ENCODE measurements at regions not wholly inside any gene's neighbourhood (a gene's known extent, or its start where the extent isn't known, plus 50 kb on each side); places are given as distances from the start of the nearest gene placed in this dataset.

GRCh38 chr2:226607379-226607778, 192.2 kb downstream of the IRS1 start (continued):
- TF ChIP-seq, protein P1, sequence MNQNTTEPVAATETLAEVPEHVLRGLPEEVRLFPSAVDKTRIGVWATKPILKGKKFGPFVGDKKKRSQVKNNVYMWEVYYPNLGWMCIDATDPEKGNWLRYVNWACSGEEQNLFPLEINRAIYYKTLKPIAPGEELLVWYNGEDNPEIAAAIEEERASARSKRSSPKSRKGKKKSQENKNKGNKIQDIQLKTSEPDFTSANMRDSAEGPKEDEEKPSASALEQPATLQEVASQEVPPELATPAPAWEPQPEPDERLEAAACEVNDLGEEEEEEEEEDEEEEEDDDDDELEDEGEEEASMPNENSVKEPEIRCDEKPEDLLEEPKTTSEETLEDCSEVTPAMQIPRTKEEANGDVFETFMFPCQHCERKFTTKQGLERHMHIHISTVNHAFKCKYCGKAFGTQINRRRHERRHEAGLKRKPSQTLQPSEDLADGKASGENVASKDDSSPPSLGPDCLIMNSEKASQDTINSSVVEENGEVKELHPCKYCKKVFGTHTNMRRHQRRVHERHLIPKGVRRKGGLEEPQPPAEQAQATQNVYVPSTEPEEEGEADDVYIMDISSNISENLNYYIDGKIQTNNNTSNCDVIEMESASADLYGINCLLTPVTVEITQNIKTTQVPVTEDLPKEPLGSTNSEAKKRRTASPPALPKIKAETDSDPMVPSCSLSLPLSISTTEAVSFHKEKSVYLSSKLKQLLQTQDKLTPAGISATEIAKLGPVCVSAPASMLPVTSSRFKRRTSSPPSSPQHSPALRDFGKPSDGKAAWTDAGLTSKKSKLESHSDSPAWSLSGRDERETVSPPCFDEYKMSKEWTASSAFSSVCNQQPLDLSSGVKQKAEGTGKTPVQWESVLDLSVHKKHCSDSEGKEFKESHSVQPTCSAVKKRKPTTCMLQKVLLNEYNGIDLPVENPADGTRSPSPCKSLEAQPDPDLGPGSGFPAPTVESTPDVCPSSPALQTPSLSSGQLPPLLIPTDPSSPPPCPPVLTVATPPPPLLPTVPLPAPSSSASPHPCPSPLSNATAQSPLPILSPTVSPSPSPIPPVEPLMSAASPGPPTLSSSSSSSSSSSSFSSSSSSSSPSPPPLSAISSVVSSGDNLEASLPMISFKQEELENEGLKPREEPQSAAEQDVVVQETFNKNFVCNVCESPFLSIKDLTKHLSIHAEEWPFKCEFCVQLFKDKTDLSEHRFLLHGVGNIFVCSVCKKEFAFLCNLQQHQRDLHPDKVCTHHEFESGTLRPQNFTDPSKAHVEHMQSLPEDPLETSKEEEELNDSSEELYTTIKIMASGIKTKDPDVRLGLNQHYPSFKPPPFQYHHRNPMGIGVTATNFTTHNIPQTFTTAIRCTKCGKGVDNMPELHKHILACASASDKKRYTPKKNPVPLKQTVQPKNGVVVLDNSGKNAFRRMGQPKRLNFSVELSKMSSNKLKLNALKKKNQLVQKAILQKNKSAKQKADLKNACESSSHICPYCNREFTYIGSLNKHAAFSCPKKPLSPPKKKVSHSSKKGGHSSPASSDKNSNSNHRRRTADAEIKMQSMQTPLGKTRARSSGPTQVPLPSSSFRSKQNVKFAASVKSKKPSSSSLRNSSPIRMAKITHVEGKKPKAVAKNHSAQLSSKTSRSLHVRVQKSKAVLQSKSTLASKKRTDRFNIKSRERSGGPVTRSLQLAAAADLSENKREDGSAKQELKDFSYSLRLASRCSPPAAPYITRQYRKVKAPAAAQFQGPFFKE (tag by site-specific recombination; IDR thresholded peaks at IDR 0.05; ENCODE audit: borderline replicate concordance), result no peak
- TF ChIP-seq, protein P2, sequence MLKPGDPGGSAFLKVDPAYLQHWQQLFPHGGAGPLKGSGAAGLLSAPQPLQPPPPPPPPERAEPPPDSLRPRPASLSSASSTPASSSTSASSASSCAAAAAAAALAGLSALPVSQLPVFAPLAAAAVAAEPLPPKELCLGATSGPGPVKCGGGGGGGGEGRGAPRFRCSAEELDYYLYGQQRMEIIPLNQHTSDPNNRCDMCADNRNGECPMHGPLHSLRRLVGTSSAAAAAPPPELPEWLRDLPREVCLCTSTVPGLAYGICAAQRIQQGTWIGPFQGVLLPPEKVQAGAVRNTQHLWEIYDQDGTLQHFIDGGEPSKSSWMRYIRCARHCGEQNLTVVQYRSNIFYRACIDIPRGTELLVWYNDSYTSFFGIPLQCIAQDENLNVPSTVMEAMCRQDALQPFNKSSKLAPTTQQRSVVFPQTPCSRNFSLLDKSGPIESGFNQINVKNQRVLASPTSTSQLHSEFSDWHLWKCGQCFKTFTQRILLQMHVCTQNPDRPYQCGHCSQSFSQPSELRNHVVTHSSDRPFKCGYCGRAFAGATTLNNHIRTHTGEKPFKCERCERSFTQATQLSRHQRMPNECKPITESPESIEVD (tag by site-specific recombination; IDR thresholded peaks at IDR 0.05), result no peak
- TF ChIP-seq ZNF571 (tag by site-specific recombination; IDR thresholded peaks at IDR 0.05), result no peak
- TF ChIP-seq, protein P3, sequence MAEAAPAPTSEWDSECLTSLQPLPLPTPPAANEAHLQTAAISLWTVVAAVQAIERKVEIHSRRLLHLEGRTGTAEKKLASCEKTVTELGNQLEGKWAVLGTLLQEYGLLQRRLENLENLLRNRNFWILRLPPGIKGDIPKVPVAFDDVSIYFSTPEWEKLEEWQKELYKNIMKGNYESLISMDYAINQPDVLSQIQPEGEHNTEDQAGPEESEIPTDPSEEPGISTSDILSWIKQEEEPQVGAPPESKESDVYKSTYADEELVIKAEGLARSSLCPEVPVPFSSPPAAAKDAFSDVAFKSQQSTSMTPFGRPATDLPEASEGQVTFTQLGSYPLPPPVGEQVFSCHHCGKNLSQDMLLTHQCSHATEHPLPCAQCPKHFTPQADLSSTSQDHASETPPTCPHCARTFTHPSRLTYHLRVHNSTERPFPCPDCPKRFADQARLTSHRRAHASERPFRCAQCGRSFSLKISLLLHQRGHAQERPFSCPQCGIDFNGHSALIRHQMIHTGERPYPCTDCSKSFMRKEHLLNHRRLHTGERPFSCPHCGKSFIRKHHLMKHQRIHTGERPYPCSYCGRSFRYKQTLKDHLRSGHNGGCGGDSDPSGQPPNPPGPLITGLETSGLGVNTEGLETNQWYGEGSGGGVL (tag by site-specific recombination; IDR thresholded peaks at IDR 0.05), result no peak
- TF ChIP-seq ZNF513 (tag by site-specific recombination; IDR thresholded peaks at IDR 0.05), result no peak
- no peak for TF ChIP-seq ZBTB7A (tag by site-specific recombination; IDR thresholded peaks at IDR 0.05; ENCODE audit: low read depth)

DNA sequence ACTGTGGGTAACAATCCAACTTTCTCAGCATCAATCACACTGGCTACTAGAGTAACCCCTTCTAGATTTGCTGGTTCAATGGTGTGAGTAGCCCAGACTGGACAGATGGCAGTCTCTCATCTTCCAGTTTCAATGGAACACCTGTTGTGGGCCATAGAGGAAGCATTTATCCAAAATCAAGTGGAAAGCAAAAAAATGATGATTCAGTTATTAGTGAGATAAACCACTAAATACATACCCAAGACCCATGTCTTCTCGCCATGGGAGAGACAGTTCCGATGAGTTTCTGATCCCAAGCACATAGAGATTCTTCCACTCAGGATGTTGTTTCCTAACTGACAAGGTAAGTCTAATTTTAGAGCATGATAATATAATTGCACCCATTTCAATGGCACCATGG, 194.0 kb downstream of the IRS1 start:
- H3K9me3 ChIP-seq (ENCODE audit: control insufficient read depth, insufficient read depth, low read depth, low read length), result no peaks in the 10 kb centered on the region
- CTCF ChIA-PET, result no interaction called here
- TF ChIP-seq ZNF837 (tag by site-specific recombination; IDR thresholded peaks at IDR 0.05), result no peak
- no peak for TF ChIP-seq SALL2 (tag by site-specific recombination; IDR thresholded peaks at IDR 0.05; ENCODE audit: borderline replicate concordance)
- TF ChIP-seq ZNF521 (tag by site-specific recombination; IDR thresholded peaks at IDR 0.05), result no peak
- no peak for TF ChIP-seq MZF1 (tag by site-specific recombination; IDR thresholded peaks at IDR 0.05; ENCODE audit: borderline replicate concordance)
- TF ChIP-seq ZNF558 (tag by site-specific recombination; IDR thresholded peaks at IDR 0.05), result no peak
- TF ChIP-seq, protein P4, sequence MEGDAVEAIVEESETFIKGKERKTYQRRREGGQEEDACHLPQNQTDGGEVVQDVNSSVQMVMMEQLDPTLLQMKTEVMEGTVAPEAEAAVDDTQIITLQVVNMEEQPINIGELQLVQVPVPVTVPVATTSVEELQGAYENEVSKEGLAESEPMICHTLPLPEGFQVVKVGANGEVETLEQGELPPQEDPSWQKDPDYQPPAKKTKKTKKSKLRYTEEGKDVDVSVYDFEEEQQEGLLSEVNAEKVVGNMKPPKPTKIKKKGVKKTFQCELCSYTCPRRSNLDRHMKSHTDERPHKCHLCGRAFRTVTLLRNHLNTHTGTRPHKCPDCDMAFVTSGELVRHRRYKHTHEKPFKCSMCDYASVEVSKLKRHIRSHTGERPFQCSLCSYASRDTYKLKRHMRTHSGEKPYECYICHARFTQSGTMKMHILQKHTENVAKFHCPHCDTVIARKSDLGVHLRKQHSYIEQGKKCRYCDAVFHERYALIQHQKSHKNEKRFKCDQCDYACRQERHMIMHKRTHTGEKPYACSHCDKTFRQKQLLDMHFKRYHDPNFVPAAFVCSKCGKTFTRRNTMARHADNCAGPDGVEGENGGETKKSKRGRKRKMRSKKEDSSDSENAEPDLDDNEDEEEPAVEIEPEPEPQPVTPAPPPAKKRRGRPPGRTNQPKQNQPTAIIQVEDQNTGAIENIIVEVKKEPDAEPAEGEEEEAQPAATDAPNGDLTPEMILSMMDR (tag by site-specific recombination; IDR thresholded peaks at IDR 0.05), result no peak
- TF ChIP-seq, protein P5, sequence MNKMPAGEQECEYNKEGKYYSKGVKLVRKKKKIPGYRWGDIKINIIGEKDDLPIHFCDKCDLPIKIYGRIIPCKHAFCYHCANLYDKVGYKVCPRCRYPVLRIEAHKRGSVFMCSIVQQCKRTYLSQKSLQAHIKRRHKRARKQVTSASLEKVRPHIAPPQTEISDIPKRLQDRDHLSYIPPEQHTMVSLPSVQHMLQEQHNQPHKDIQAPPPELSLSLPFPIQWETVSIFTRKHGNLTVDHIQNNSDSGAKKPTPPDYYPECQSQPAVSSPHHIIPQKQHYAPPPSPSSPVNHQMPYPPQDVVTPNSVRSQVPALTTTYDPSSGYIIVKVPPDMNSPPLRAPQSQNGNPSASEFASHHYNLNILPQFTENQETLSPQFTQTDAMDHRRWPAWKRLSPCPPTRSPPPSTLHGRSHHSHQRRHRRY (tag by site-specific recombination; IDR thresholded peaks at IDR 0.05), result no peak
- TF ChIP-seq ZNF768 (tag by site-specific recombination; IDR thresholded peaks at IDR 0.05), result no peak
- no peak for TF ChIP-seq ZNF658 (tag by site-specific recombination; IDR thresholded peaks at IDR 0.05)
- no peak for TF ChIP-seq ZNF777 (tag by site-specific recombination; IDR thresholded peaks at IDR 0.05; ENCODE audit: borderline replicate concordance)
- no peak for TF ChIP-seq ZNF423 (tag by site-specific recombination; IDR thresholded peaks at IDR 0.05)
- no peak for TF ChIP-seq ZNF169 (tag by site-specific recombination; IDR thresholded peaks at IDR 0.05)
- H3K36me3 ChIP-seq (ENCODE audit: control insufficient read depth in 2 of 2, insufficient read depth in 1 of 2, low read length in 2 of 2), result no peaks in the 10 kb centered on the region
- H3K4me1 ChIP-seq (ENCODE audit: control insufficient read depth, insufficient read depth, low read length), result peaks cover 3% of the 10 kb centered on the region; the same call in 1 of the 2 replicates
- H3K27ac ChIP-seq (ENCODE audit: extremely low read depth, low read depth, low read length), result no peak overlapping the region
- POLR2A ChIA-PET, result no interaction called here
- no peak overlapping the region for H3K4me3 ChIP-seq (ENCODE audit: low read depth, low read length)
